HG03039 (cell line): ENCODE measurements at regions not wholly inside any gene's neighbourhood (a gene's known extent, or its start where the extent isn't known, plus 50 kb on each side); places are given as distances from the start of the nearest gene placed in this dataset.

Experiments used
- ATAC-seq: cut with Tn5 transposase; IDR thresholded peaks from one replicate; pipeline ENCODE4 v1.9.1; 2021; ENCODE audit warnings: mild to moderate bottlenecking, moderate library complexity; ENCODE audit not compliant: unreplicated experiment

- no peak for ATAC-seq
Observed at GRCh38 chr7:41058986-41059741, 643.7 kb downstream of the INHBA start.

GRCh38 chr7:41054960-41055661 lies 647.8 kb downstream of the INHBA start:
- ATAC-seq: no peak

GRCh38 chr7:41053820-41054219 lies 649.1 kb downstream of the INHBA start:
- no peak for ATAC-seq

GRCh38 chr7:41052736-41053135 lies 650.2 kb downstream of the INHBA start:
- ATAC-seq: no peak

GRCh38 chr7:41052201-41052600 lies 650.7 kb downstream of the INHBA start:
- no peak for ATAC-seq

- ATAC-seq: no peak
Observed at GRCh38 chr7:41051535-41051934, 651.4 kb downstream of the INHBA start.

DNA sequence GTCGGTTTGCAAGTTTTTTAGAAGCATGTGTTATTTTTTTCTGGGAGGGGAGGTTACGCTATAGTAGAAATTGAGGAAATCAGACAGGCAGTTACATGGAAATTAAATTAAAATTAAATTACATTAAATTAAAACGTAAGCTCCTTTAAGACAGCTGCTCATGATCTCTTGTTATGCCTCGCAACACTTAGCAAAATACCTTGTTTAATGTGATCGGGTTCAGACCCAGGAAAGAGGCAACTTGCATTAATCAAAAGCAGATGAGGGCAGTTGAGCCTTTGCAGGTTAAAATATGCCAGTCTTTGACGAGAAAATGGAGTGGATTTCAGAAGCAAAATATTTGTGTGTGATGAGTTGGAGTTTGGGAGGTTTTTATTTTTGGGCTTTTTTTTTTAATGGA lies 651.8 kb downstream of the INHBA start:
- no peak for ATAC-seq

GRCh38 chr7:41048771-41049170 lies 654.1 kb downstream of the INHBA start:
- ATAC-seq: no peak

DNA sequence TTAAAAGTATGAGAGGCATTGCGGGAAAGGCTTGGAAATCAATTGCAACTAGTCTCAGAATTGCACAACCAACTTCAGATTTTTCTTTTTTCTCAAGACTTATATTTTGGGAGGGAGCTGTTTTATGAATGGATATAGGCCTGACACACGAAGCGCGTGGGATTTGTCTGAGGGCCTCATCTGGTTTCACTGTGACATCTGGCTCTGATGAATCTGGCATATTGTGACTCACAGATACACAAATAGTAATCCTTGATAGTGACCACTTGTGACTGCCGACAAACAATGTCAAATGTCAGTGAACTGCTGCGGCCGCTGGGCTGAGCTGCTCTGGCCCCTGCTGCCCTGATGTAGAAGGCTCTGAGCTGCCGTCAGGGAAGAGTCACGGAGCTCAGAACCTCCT lies 655.1 kb downstream of the INHBA start:
- no peak for ATAC-seq

DNA sequence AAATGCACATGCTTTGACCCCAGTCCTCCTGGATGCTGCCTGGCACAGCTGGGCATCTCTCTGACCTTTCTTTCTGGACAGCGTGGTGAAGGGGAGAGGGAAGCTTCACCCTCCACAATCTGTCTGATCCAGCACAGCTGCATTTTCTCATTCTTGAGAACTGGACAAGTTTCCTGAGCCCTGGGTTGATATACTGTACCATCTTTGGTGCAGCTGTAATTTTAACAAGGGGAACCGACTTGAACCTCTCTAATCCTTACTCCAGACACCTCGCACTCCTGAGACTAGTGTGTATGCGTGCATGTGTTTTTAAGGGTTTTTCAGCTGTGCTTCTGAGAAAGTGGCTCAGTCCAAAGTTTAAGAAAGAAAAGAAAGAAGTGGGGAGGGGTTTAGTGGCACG lies 655.7 kb downstream of the INHBA start:
- ATAC-seq: no peak

- no peak for ATAC-seq
Observed at GRCh38 chr7:41046776-41047175, 656.1 kb downstream of the INHBA start.

GRCh38 chr7:41046221-41046761 lies 656.6 kb downstream of the INHBA start:
- ATAC-seq: no peak

- ATAC-seq: no peak
Observed at GRCh38 chr7:41045556-41046123, 657.2 kb downstream of the INHBA start.

DNA sequence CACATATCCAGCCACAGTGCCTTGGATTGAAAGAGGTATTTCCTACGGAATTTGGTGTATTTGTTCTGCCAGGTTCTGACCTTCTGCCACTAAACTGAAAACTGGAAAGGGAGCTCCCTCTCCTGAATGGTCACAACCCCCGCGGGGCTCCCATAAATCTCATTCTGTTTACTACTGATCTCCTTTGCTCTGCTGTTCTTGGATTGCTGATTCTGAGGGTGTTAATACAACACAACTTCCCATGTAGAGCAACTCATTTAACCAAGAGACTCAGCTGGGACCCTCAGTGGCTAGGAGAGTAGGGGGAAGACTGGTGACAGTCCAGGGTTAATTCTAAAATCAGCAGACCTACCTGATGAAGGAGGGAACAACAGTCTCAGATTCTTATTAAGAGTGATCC lies 662.9 kb downstream of the INHBA start:
- ATAC-seq: no peak

- no peak for ATAC-seq
Observed at GRCh38 chr7:41039386-41039953, 663.4 kb downstream of the INHBA start.

DNA sequence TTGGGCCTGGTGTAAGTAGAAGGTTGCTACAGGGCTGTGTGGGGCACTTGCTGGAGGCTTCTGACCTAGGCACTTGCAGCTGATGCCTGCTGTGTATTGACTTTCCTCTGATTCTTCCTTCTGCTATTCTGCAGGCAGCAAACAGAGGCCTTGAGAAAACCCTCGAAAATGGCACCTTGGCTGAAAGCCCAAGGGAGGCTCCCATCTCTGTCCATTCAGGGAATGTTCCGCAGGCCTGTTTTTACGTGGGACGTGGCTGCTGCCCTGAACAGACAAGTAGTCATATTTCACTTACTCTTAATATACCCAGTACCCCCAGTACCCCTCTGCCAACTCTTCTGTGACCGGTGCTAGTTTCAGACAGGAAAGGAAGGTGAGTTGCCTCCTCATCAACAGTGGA lies 664.7 kb downstream of the INHBA start:
- no peak for ATAC-seq

GRCh38 chr7:41037691-41038090 lies 665.2 kb downstream of the INHBA start:
- ATAC-seq: no peak

DNA sequence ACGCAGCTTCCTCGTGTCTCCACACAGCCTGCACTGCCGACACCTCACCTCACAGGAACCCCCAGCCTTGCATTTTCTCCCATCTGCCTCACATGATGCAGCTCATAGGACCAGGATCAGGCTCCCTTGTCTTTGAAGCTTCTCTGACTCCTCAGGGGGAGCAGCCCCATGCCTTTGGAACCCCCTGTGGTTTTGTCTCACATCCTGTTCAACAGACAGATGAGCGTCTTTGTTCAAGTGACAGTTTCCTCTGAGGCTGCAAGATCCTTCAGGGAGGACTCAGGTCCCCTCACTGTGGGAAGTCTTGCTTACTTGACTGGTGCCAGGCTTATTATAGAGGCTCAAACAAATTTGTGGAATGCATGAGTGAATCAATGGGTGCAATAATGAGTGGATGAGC lies 667.1 kb downstream of the INHBA start:
- ATAC-seq: no peak

GRCh38 chr7:41033500-41033899 lies 669.4 kb downstream of the INHBA start:
- ATAC-seq: no peak

DNA sequence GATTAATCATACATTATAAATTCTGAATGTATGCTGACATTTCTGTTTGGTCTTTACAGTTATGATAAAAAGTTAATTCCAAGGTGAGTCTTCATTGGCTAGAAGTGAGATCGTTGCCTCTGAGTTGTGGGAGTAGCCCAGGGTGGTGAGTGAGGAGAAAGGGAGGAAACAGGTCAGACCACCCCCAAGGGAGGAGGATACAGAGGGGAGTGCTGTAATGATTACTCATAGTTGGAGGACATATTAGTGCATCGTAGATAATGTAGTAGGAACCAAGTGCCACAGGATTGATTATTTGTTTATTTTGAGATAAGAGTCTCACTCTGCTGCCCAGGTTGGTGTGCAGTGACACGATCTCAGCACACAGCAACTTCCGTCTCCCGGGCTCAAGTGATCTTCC lies 672.2 kb downstream of the INHBA start:
- no peak for ATAC-seq

DNA sequence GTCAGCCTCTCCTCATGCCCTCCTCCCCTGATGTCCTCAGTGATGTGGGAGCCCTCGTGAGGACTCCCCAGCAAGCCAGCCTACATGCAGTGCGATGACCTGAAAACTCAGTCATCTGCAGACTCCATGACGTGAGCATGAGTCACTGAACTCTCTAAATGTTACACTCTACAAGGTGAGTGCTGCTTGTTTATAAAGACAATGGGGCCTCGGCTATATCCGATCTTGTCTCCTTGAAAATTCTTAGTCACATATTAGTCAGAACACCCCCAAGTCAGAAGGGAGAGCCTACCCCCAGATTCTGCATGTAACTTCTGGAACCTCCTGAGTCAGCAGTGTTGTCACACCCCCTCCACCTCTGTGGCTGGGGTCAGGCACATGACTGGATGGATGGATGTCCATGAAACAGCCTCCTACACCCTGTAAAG lies 673.8 kb downstream of the INHBA start:
- ATAC-seq: no peak

- no peak for ATAC-seq
Observed at GRCh38 chr7:41028580-41028979, 674.3 kb downstream of the INHBA start.
